ENCODE measurements at regions not wholly inside any gene's neighbourhood (a gene's known extent, or its start where the extent isn't known, plus 50 kb on each side); places are given as distances from the start of the nearest gene placed in this dataset.

GRCh38 chr6:3653528-3654070 lies 97.9 kb downstream of the PXDC1 start:
- no peaks in the 10 kb centered on the region for H3K27me3 ChIP-seq (replicated peaks; ENCODE audit: insufficient read depth, low read length)
- no peak overlapping the region for H3K27ac ChIP-seq (ENCODE audit: low read length)
- no peaks in the 10 kb centered on the region for H4K20me1 ChIP-seq (ENCODE audit: insufficient read depth, low read length)
- no peak overlapping the region for H3K9ac ChIP-seq (ENCODE audit: low read length)
- H3K4me1 ChIP-seq (ENCODE audit: low read length): no peaks in the 10 kb centered on the region
- no peak overlapping the region for H2AFZ ChIP-seq (ENCODE audit: low read length)
- no peaks in the 10 kb centered on the region for H3K9me2 ChIP-seq (replicated peaks; ENCODE audit: insufficient read depth, low read length)
- H3K79me2 ChIP-seq (ENCODE audit: low read length): no peaks in the 10 kb centered on the region
- no peak overlapping the region for H3K4me3 ChIP-seq (ENCODE audit: low read length)
- H3F3A ChIP-seq (ENCODE audit: insufficient read depth, low read length): no peaks in the 10 kb centered on the region
- no peaks in the 10 kb centered on the region for H3K36me3 ChIP-seq (replicated peaks; ENCODE audit: insufficient read depth, low read length)
- no peak overlapping the region for H3K4me2 ChIP-seq (ENCODE audit: low read depth, low read length)
- TF ChIP-seq CTCF (IDR thresholded peaks at IDR 0.05; ENCODE audit: low read length): no peak
- no peak for TF ChIP-seq EZH2 (optimal IDR thresholded peaks at IDR 0.05; ENCODE audit: low read depth, low read length)
- no peak for TF ChIP-seq EZH2phosphoT487 (IDR thresholded peaks at IDR 0.05; ENCODE audit: low read length)
- H3K9me3 ChIP-seq (replicated peaks; ENCODE audit: insufficient read depth, low read length): no peaks in the 10 kb centered on the region
- DNase-seq: no peak

DNA sequence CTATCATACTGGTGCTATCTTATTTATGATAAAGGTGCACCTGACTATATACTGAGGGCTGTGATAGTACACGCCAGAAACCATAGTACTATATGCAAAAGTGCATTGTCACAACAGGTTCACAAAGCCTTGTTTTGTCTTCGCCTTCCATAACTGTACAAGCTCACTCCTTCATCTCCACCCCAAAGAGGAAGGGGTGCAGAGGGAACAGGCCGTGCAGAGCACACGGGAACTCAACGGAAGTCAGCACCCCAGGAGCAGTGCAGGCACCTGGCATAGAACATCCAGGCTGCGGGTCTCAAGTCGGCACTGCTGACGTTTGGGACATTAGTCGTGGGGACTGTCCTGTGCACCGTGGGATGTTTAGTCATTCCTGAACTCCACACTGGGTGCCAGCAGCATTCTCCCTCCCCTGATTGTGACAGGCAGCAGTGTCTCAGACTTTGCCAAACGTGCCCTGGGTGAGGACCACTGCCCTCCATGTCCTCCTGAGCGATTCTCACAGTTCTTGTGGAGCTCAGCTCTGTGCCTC lies 99.7 kb downstream of the PXDC1 start:
- H3K9me2 ChIP-seq (replicated peaks; ENCODE audit: insufficient read depth, low read length): no peaks in the 10 kb centered on the region
- no peaks in the 10 kb centered on the region for H3K79me2 ChIP-seq (ENCODE audit: low read length)
- no peak overlapping the region for H3K9ac ChIP-seq (ENCODE audit: low read length)
- H3K36me3 ChIP-seq (replicated peaks; ENCODE audit: insufficient read depth, low read length): no peaks in the 10 kb centered on the region
- H3K27me3 ChIP-seq (replicated peaks; ENCODE audit: insufficient read depth, low read length): no peaks in the 10 kb centered on the region
- no peak overlapping the region for H2AFZ ChIP-seq (ENCODE audit: low read length)
- no peaks in the 10 kb centered on the region for H4K20me1 ChIP-seq (ENCODE audit: insufficient read depth, low read length)
- H3K4me3 ChIP-seq (ENCODE audit: low read length): no peak overlapping the region
- H3K4me2 ChIP-seq (ENCODE audit: low read depth, low read length): no peak overlapping the region
- no peak for TF ChIP-seq EZH2phosphoT487 (IDR thresholded peaks at IDR 0.05; ENCODE audit: low read length)
- no peak for TF ChIP-seq EZH2 (optimal IDR thresholded peaks at IDR 0.05; ENCODE audit: low read depth, low read length)
- TF ChIP-seq CTCF (IDR thresholded peaks at IDR 0.05; ENCODE audit: low read length): no peak
- no peaks in the 10 kb centered on the region for H3F3A ChIP-seq (ENCODE audit: insufficient read depth, low read length)
- DNase-seq: no peak
- H3K9me3 ChIP-seq (replicated peaks; ENCODE audit: insufficient read depth, low read length): no peaks in the 10 kb centered on the region
- H3K27ac ChIP-seq (ENCODE audit: low read length): no peak overlapping the region
- H3K4me1 ChIP-seq (ENCODE audit: low read length): no peaks in the 10 kb centered on the region

DNA sequence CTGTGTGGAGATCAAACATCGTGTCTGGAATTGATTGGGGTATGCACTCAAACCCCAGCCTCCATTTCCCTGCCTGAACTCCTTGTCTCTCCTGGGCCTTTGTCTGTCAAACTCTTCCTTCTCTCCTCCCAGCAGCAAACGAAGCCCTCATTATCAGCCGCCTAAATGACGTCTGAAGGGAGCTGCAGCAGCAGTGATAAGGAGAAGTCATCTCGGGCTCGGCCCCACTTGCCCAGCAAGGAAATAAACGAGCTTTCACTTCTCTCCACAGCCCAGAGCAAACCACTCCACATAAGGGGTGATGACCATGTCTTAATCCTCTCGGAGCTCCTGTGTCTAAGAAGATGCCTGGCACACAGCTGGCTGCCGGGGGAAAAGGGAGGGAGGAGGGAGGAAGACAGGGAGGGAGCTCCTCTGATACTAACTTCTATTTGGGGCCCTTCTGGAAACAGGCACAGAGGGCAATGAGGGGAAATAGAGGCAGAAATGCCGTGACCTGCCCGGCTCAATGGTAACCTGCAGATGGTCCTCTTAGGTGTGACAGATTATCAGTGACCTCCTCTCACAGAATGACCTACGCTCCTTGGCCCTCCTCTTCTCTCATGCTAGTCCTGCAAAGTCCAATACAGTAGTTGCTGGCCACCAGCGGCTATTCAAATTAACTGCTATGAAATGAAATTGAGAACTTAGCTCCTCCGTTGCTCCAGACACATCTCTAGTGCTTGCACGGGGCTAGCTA lies 100.4 kb downstream of the PXDC1 start:
- H3K4me3 ChIP-seq (ENCODE audit: low read length): no peak overlapping the region

More for the DNA sequence above, 100.4 kb downstream of the PXDC1 start:
- Histone ChIP-seq H2AFZ (ENCODE audit: low read length) (no peak overlapping the region), H3K4me1 (ENCODE audit: low read length) (no peaks in the 10 kb centered on the region), H3K27me3 (replicated peaks; ENCODE audit: insufficient read depth, low read length) (no peaks in the 10 kb centered on the region), H3K9me2 (replicated peaks; ENCODE audit: insufficient read depth, low read length) (no peaks in the 10 kb centered on the region), H3K27ac (ENCODE audit: low read length) (no peak overlapping the region), H3F3A (ENCODE audit: insufficient read depth, low read length) (no peaks in the 10 kb centered on the region), H3K36me3 (replicated peaks; ENCODE audit: insufficient read depth, low read length) (no peaks in the 10 kb centered on the region), H3K79me2 (ENCODE audit: low read length) (no peaks in the 10 kb centered on the region), H3K9me3 (replicated peaks; ENCODE audit: insufficient read depth, low read length) (no peaks in the 10 kb centered on the region), H3K4me2 (ENCODE audit: low read depth, low read length) (no peak overlapping the region), H3K9ac (ENCODE audit: low read length) (no peak overlapping the region), H4K20me1 (ENCODE audit: insufficient read depth, low read length) (no peaks in the 10 kb centered on the region)
- TF ChIP-seq EZH2phosphoT487 (IDR thresholded peaks at IDR 0.05; ENCODE audit: low read length) (no peak), EZH2 (optimal IDR thresholded peaks at IDR 0.05; ENCODE audit: low read depth, low read length) (no peak), CTCF (IDR thresholded peaks at IDR 0.05; ENCODE audit: low read length) (no peak)
- no peak for DNase-seq
